GM23338 (cell line): ENCODE measurements at regions not wholly inside any gene's neighbourhood (a gene's known extent, or its start where the extent isn't known, plus 50 kb on each side); places are given as distances from the start of the nearest gene placed in this dataset.

ENCODE experiments used
- EZH2 ChIP-seq: fragments of 200-600 bp; sonication (generic); IDR thresholded peaks from one replicate; pipeline ENCODE4 v1.8.0; 2017; ENCODE audit warnings: antibody characterized with exemption, mild to moderate bottlenecking, low read depth; ENCODE audit not compliant: unreplicated experiment
- JUNB ChIP-seq: IDR thresholded peaks from one replicate; pipeline ENCODE4 v1.6.1; 2016; ENCODE audit warnings: antibody characterized with exemption; ENCODE audit not compliant: unreplicated experiment
- POLR2AphosphoS5 ChIP-seq: IDR thresholded peaks from 2 replicates; pipeline ENCODE4 v1.6.1; 2016; ENCODE audit warnings: antibody characterized with exemption, low read depth
- TF ChIP-seq, protein P1 (sequence below), 2 experiments: fragments of 200-600 bp in 1 of 2; sonication (generic) in 1 of 2; conservative IDR thresholded peaks; 2 replicates each; pipeline versions ENCODE4 v1.5.1 to v1.6.1; 2016 to 2017; ENCODE audit warnings: antibody characterized with exemption in 2 of 2, low read depth in 2 of 2, mild to moderate bottlenecking in 2 of 2, moderate library complexity in 1 of 2

DNA sequence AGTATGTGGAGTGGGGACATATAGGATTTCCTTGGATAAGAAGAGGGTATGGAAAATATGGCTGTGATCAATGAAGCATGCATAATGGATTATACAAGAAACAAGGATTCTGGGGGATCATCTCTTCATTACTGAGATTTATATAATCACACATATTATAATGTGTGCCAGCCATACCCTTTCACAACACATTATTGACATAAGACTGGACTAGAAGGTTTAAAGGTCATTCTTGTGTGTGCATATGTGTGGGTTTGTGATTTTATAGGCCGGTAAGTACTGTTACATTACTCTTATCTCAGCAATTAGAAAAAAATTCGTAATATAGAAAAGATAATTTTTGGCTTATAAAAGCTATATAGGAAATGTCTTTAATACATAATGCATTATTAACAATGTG lies 62.2 kb upstream of the DCC start:
- TF ChIP-seq POLR2AphosphoS5, result no peak
- TF ChIP-seq JUNB, result no peak
- TF ChIP-seq, protein P1, sequence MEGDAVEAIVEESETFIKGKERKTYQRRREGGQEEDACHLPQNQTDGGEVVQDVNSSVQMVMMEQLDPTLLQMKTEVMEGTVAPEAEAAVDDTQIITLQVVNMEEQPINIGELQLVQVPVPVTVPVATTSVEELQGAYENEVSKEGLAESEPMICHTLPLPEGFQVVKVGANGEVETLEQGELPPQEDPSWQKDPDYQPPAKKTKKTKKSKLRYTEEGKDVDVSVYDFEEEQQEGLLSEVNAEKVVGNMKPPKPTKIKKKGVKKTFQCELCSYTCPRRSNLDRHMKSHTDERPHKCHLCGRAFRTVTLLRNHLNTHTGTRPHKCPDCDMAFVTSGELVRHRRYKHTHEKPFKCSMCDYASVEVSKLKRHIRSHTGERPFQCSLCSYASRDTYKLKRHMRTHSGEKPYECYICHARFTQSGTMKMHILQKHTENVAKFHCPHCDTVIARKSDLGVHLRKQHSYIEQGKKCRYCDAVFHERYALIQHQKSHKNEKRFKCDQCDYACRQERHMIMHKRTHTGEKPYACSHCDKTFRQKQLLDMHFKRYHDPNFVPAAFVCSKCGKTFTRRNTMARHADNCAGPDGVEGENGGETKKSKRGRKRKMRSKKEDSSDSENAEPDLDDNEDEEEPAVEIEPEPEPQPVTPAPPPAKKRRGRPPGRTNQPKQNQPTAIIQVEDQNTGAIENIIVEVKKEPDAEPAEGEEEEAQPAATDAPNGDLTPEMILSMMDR (conservative IDR thresholded peaks at IDR 0.05; ENCODE audit: low read depth in 2 of 2), result no peak
- TF ChIP-seq EZH2, result no peak
